Fibroblast of skin of left quadriceps (primary cell): ENCODE measurements at regions not wholly inside any gene's neighbourhood (a gene's known extent, or its start where the extent isn't known, plus 50 kb on each side); places are given as distances from the start of the nearest gene placed in this dataset.

ENCODE experiments used
- DNase-seq, 2 experiments: peaks; one replicate each; pipeline ENCODE4 v3.0.0-alpha.2; 2013; ENCODE audit warnings: low read depth in 2 of 2

- DNase-seq, result no peak
Observed at GRCh38 chr22:46090631-46091201, 59.6 kb upstream of the PPARA start.

- DNase-seq, result no peak
Observed at GRCh38 chr22:46091277-46091977, 58.9 kb upstream of the PPARA start.

- DNase-seq, result no peak
Observed at GRCh38 chr22:46092011-46092410, 58.3 kb upstream of the PPARA start.

DNA sequence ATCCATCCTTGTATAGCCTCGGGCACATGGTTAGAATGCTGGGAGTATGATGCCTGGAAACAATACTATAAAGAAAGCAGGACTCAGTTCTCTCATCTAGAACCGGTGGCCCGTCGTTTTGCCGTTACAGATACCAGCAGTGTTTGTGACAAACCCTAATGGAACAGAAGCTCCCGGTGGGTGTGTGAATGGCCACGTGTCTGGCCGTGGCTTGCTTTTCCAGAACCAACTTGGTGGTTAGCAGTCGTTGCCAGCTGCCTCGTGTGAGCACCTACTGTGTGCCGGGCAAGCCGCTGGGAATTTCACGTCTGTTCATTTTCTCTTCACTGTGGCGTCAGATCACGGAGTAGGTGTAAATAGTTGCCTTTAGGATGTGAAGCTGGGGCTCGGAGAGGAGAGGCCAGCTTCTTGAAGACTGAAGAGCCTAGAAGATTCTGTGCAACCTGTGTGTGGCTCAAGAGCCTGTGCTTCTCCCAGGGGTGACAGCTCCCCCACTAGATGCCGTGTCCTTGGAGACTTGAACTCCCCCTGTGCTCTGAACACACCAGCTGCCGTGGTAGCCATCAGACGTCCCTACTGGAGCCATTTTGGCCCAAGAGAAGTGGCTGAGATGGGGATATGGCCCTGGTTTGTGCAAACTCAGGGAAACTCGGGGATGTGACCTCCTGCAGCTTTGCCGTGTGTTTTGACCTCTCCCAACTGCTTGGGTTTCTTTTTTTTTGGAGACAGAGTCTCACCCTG is 57.5 kb upstream of the PPARA start:
- no peak for DNase-seq

- no peak for DNase-seq
Observed at GRCh38 chr22:46093796-46094195, 56.5 kb upstream of the PPARA start.

DNA sequence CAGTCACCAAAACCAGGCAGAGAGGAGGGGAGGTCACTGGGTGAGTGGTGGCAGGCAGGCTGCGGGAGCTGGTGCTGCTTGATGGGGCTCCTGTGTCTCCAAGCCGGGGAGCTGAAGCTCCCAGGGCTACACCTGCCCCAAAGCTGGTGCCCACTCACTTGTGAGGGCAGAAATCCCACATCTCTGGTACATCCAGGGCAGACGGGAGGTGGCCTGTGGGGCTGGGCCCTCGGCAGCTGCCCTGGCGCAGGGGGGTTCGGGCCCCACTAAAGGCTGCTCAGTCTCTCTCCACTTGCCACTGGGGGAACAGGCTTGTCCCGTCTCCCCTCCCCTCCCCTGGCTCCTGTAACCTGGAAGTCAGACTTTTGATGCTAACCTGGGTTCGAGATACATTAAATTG is 55.6 kb upstream of the PPARA start:
- DNase-seq, result no peak

GRCh38 chr22:46096051-46096450 is 54.3 kb upstream of the PPARA start:
- no peak for DNase-seq

- DNase-seq, result no peak
Observed at GRCh38 chr22:46096706-46097230, 53.6 kb upstream of the PPARA start.

DNA sequence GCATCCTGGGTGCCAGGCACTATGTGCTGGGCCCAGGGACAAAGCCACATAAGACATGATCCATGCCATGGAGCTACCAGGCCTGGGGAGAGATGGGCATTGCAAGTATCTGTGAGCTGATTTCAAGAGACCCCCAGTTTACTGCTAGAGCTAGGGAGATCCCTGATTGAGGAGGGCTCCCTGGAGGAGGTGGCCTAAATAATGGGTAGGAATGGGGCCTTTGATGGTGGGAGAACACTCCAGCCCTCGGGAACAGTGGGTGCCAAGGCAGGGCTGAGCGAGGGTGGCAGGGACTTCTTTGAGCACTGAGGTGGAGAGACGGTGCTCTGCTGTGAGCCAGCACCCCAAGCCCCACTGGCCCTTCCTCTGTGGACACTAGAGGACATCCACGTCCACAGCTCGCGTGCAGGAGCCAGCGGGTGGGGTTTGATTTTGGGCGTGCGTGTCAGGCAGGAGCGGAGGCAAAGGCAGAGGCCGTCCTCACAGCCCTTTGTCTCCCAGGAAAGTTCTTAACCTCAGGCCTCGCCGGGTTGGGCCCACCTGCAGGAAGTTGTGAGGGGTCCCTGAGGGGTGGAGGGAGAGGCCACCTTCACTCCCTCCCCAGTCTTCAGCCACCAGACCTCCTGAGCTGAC is 52.9 kb upstream of the PPARA start:
- DNase-seq, result no peak

DNA sequence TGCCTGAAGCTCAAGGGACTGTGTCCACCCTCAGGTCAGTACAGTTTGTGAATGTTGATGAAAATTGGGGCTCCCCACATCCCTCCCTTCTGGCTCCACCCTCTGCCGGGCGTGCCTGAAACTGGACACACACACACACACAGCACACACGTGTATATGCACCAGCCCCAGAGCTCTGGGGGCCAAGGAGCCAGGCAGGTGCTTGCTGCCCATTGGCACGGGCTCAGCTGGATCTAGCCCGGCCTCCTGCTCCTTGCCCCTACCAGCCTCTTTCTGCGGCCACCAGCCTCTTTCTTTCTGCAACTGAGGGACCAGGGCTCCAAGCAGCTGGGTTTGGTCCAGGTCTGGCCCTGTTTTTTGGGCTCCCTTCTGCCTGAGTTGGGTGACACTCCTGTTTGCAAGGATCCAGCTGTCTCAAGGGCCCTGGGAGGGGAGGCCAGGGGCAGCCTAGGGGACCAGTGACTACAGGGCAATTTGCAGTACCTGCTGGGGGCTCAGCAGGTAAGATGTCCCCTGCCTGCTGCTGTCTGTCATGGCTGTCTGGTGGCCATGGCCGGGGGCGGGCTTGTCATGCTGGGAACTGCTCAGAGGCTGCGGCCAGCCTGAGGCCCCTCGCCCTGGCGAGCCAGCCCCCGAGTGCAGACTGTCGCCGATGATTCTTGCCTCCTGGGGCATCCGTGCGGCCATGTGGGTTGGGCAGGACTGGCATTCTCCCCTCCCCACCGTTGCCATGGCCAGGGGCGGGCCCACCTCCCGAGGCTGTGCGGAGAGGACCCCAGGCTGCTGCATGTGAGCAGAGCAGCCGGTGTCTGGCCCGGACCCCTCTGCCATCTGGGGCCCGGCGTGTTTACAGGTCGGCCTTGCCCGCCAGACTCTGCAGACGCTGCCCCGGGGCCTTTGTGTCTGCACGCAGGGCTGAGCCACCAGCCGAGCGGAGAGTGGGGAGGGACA is 51.5 kb upstream of the PPARA start:
- DNase-seq, result no peak

GRCh38 chr22:46099740-46100139 is 50.6 kb upstream of the PPARA start:
- no peak for DNase-seq

DNA sequence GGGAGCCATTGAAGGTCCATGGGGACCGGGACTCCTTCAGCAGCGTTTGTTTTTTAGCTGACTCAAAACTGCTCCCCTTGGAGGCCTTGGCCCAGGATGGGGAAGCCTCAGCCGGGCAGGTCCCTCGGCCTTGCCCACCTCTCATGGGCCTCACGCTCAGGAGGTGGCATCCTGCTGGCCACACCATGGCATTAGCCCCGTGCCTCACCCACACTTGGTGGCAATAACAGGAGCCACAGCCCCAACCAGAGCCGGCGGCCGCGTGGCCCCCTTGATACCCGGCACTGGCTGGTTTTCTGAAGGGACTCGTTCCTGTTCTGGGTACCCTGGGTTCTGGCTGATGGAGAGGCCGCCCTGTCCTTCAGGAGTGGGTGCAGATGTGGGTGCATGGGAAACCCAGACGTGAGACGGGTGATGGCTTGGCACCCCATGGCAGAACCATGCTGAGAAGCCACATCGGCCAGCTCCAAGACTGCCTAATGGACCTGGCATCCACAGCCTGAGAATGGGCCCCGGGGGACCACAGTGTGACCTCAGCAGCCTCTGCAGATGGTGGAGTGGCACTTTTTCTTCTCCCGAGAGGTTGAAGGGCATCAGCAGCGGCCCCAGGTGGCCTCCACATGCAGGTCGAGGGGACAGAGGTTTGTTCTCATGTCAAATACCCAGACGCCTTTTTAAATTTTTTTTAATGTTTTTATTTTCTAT is 49.8 kb upstream of the PPARA start:
- no peak for DNase-seq
